GM23338 (cell line): ENCODE measurements at regions not wholly inside any gene's neighbourhood (a gene's known extent, or its start where the extent isn't known, plus 50 kb on each side); places are given as distances from the start of the nearest gene placed in this dataset.

Experiments used
- ATAC-seq: fragments of 200-7000 bp; cut with Tn5 transposase; 3 replicates; pipeline ENCODE4 v1.9.1; 2020
- DNase-seq: peaks from one replicate; pipeline ENCODE4 v3.0.0-alpha.2; 2015; ENCODE audit warnings: low spot score
- H2AFZ ChIP-seq: fragments of 200-600 bp; sonication (generic); 2 replicates; pipeline ENCODE4 v1.8.0; 2016; ENCODE audit warnings: antibody characterized with exemption, mild to moderate bottlenecking, moderate library complexity
- H3F3A ChIP-seq: fragments of 200-600 bp; sonication (generic); replicated peaks from 2 replicates; pipeline ENCODE4 v1.8.0; 2017; ENCODE audit warnings: antibody characterized with exemption, mixed run types, low read depth
- H3K27ac ChIP-seq: fragments of 200-600 bp; sonication (generic); 2 replicates; pipeline ENCODE4 v1.6.1; 2016; ENCODE audit warnings: low read depth
- H3K27me3 ChIP-seq: fragments of 200-600 bp; sonication (generic); 2 replicates; pipeline ENCODE4 v1.8.0; 2016; ENCODE audit warnings: mild to moderate bottlenecking, mixed run types, moderate library complexity; ENCODE audit not compliant: insufficient read depth
- H3K36me3 ChIP-seq: fragments of 200-600 bp; sonication (generic); 2 replicates; pipeline ENCODE4 v1.8.0; 2016; ENCODE audit warnings: mild to moderate bottlenecking; ENCODE audit not compliant: insufficient read depth
- H3K4me1 ChIP-seq: fragments of 200-600 bp; sonication (generic); 2 replicates; pipeline ENCODE4 v1.8.0; 2016; ENCODE audit warnings: mild to moderate bottlenecking, moderate library complexity; ENCODE audit not compliant: insufficient read depth
- H3K4me2 ChIP-seq: fragments of 200-600 bp; sonication (generic); 2 replicates; pipeline ENCODE4 v1.7.1; 2017; ENCODE audit warnings: mixed run types
- H3K4me3 ChIP-seq: fragments of 200-600 bp; sonication (generic); 2 replicates; pipeline ENCODE4 v1.6.1; 2016; ENCODE audit warnings: mixed run types
- H3K79me2 ChIP-seq: fragments of 200-600 bp; sonication (generic); replicated peaks from 2 replicates; pipeline ENCODE4 v1.8.0; 2017; ENCODE audit warnings: mild to moderate bottlenecking; ENCODE audit not compliant: insufficient read depth
- H3K9me2 ChIP-seq: fragments of 200-600 bp; sonication (generic); 2 replicates; pipeline ENCODE4 v1.8.0; 2017; ENCODE audit not compliant: insufficient read depth
- H4K20me1 ChIP-seq: fragments of 200-600 bp; sonication (generic); replicated peaks from 2 replicates; pipeline ENCODE4 v1.8.0; 2017; ENCODE audit warnings: mild to moderate bottlenecking; ENCODE audit not compliant: insufficient read depth
- H3K27ac Mint-ChIP-seq: 2 replicates; pipeline ENCODE4 v1.8.0; 2020; ENCODE audit warnings: inconsistent platforms, mild to moderate bottlenecking, moderate library complexity, mixed read lengths
- H3K27me3 Mint-ChIP-seq: 3 replicates; pipeline ENCODE4 v1.8.0; 2022; ENCODE audit warnings: low read depth, mild to moderate bottlenecking, moderate library complexity, mixed read lengths, inconsistent platforms; ENCODE audit not compliant: insufficient read depth, poor library complexity
- H3K36me3 Mint-ChIP-seq: 3 replicates; pipeline ENCODE4 v1.8.0; 2021; ENCODE audit warnings: low read depth, mild to moderate bottlenecking, inconsistent platforms, moderate library complexity, mixed read lengths
- H3K4me1 Mint-ChIP-seq: 3 replicates; pipeline ENCODE4 v1.8.0; 2020; ENCODE audit warnings: mild to moderate bottlenecking, inconsistent platforms, mixed read lengths
- H3K4me3 Mint-ChIP-seq: 3 replicates; pipeline ENCODE4 v1.8.0; 2021; ENCODE audit warnings: moderate library complexity, mild to moderate bottlenecking, inconsistent platforms, mixed read lengths
- H3K9me3 Mint-ChIP-seq: 3 replicates; pipeline ENCODE4 v1.8.0; 2020; ENCODE audit warnings: moderate library complexity, mild to moderate bottlenecking, inconsistent platforms, mixed read lengths
- CREB1 ChIP-seq: fragments of 250-450 bp; sonication (Bioruptor Pico); IDR thresholded peaks from 2 replicates; pipeline ENCODE4 v1.5.0; 2020; ENCODE audit warnings: low read depth, mild to moderate bottlenecking, moderate library complexity
- CTCF ChIP-seq, 2 experiments: fragments of 200-600 bp in 1 of 2; sonication (generic) in 1 of 2; conservative IDR thresholded peaks; 2 replicates each; pipeline versions ENCODE4 v1.5.1 to v1.6.1; 2016 to 2017; ENCODE audit warnings: antibody characterized with exemption in 2 of 2, low read depth in 2 of 2, mild to moderate bottlenecking in 2 of 2, moderate library complexity in 1 of 2
- ETS1 ChIP-seq: IDR thresholded peaks from 2 replicates; pipeline ENCODE4 v1.6.1; 2016; ENCODE audit warnings: antibody characterized with exemption
- EZH2 ChIP-seq: fragments of 200-600 bp; sonication (generic); IDR thresholded peaks from one replicate; pipeline ENCODE4 v1.8.0; 2017; ENCODE audit warnings: antibody characterized with exemption, mild to moderate bottlenecking, low read depth; ENCODE audit not compliant: unreplicated experiment
- EZH2phosphoT487 ChIP-seq: fragments of 200-600 bp; sonication (generic); IDR thresholded peaks from one replicate; pipeline ENCODE4 v1.8.1; 2018; ENCODE audit warnings: antibody characterized with exemption; ENCODE audit not compliant: unreplicated experiment
- JUNB ChIP-seq: IDR thresholded peaks from one replicate; pipeline ENCODE4 v1.6.1; 2016; ENCODE audit warnings: antibody characterized with exemption; ENCODE audit not compliant: unreplicated experiment
- NANOG ChIP-seq: IDR thresholded peaks from 2 replicates; pipeline ENCODE4 v1.6.1; 2016; ENCODE audit warnings: antibody characterized with exemption, borderline replicate concordance
- POLR2AphosphoS5 ChIP-seq: IDR thresholded peaks from 2 replicates; pipeline ENCODE4 v1.6.1; 2016; ENCODE audit warnings: antibody characterized with exemption, low read depth
- STAT1 ChIP-seq: IDR thresholded peaks from one replicate; pipeline ENCODE4 v1.6.1; 2016; ENCODE audit warnings: antibody characterized with exemption; ENCODE audit not compliant: unreplicated experiment
- ZNF114 ChIP-seq: fragments of 250-450 bp; sonication (Bioruptor Pico); IDR thresholded peaks from 2 replicates; pipeline ENCODE4 v1.5.0; 2020; ENCODE audit warnings: mild to moderate bottlenecking, moderate library complexity
- ZNF331 ChIP-seq: fragments of 250-450 bp; sonication (Bioruptor Pico); IDR thresholded peaks from 2 replicates; pipeline ENCODE4 v1.5.0; 2020; ENCODE audit warnings: low read depth, mild to moderate bottlenecking, moderate library complexity
- ZNF462 ChIP-seq: fragments of 250-450 bp; sonication (Bioruptor Pico); IDR thresholded peaks from 2 replicates; pipeline ENCODE4 v1.5.0; 2020; ENCODE audit warnings: mild to moderate bottlenecking, moderate library complexity
- TF ChIP-seq, protein P1 (sequence below): IDR thresholded peaks from one replicate; pipeline ENCODE4 v1.6.1; 2018; ENCODE audit warnings: antibody characterized with exemption; ENCODE audit not compliant: unreplicated experiment

- no peak overlapping the region for H3K4me3 Mint-ChIP-seq
- peaks cover 18% of the 10 kb centered on the region for H3K36me3 Mint-ChIP-seq
Measured at GRCh38 chr2:201978333-201978732, 55.3 kb upstream of the FZD7 start.

More at GRCh38 chr2:201978333-201978732, 55.3 kb upstream of the FZD7 start:
- no peaks in the 10 kb centered on the region for H3K27me3 ChIP-seq
- DNase-seq (no peak), ATAC-seq (peak; percentile 13; the same call in 2 of the 3 replicates)
- no peaks in the 10 kb centered on the region for H3K9me2 ChIP-seq
- no peaks in the 10 kb centered on the region; the same call in 1 of the 2 replicates for H3K79me2 ChIP-seq
- H3K4me2 ChIP-seq, result peak overlapping the region; percentile 24
- Mint-ChIP-seq H3K9me3 (peaks cover 15% of the 10 kb centered on the region; the same call in 2 of the 3 replicates), H3K4me1 (peaks cover 55% of the 10 kb centered on the region), H3K27me3 (peaks cover 8% of the 10 kb centered on the region), H3K27ac (0 out of 2 replicates have a peak overlapping the region, but pooled peaks have one; percentile 53)
- H3K4me3 ChIP-seq, result no peak overlapping the region
- no peaks in the 10 kb centered on the region; the same call in 1 of the 2 replicates for H3F3A ChIP-seq
- no peaks in the 10 kb centered on the region; the same call in 1 of the 2 replicates for H3K36me3 ChIP-seq
- H3K4me1 ChIP-seq, result peaks cover 38% of the 10 kb centered on the region
- no peaks in the 10 kb centered on the region for H4K20me1 ChIP-seq
- H2AFZ ChIP-seq, result no peak overlapping the region
- TF ChIP-seq EZH2 (no peak), STAT1 (no peak), ZNF331 (CRISPR knock-in tag) (no peak), ETS1 (no peak), CREB1 (CRISPR knock-in tag) (no peak), JUNB (no peak), POLR2AphosphoS5 (no peak), ZNF114 (CRISPR knock-in tag) (no peak), EZH2phosphoT487 (no peak), CTCF (conservative IDR thresholded peaks at IDR 0.05; ENCODE audit: low read depth in 2 of 2) (no peak), NANOG (no peak), ZNF462 (no peak)
- TF ChIP-seq, protein P1, sequence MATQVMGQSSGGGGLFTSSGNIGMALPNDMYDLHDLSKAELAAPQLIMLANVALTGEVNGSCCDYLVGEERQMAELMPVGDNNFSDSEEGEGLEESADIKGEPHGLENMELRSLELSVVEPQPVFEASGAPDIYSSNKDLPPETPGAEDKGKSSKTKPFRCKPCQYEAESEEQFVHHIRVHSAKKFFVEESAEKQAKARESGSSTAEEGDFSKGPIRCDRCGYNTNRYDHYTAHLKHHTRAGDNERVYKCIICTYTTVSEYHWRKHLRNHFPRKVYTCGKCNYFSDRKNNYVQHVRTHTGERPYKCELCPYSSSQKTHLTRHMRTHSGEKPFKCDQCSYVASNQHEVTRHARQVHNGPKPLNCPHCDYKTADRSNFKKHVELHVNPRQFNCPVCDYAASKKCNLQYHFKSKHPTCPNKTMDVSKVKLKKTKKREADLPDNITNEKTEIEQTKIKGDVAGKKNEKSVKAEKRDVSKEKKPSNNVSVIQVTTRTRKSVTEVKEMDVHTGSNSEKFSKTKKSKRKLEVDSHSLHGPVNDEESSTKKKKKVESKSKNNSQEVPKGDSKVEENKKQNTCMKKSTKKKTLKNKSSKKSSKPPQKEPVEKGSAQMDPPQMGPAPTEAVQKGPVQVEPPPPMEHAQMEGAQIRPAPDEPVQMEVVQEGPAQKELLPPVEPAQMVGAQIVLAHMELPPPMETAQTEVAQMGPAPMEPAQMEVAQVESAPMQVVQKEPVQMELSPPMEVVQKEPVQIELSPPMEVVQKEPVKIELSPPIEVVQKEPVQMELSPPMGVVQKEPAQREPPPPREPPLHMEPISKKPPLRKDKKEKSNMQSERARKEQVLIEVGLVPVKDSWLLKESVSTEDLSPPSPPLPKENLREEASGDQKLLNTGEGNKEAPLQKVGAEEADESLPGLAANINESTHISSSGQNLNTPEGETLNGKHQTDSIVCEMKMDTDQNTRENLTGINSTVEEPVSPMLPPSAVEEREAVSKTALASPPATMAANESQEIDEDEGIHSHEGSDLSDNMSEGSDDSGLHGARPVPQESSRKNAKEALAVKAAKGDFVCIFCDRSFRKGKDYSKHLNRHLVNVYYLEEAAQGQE, result no peak
- H3K27ac ChIP-seq, result peak overlapping the region; percentile 76
